DMS114 treated with DMSO at 0.1 percent for 48 hours (cell line): ENCODE measurements at regions not wholly inside any gene's neighbourhood (a gene's known extent, or its start where the extent isn't known, plus 50 kb on each side); places are given as distances from the start of the nearest gene placed in this dataset.

Source experiments
- DNase-seq: peaks from one replicate; lab custom pipeline; 2025; ENCODE audit not compliant: unreplicated experiment; lab: John Stamatoyannopoulos, UW

- no peak for DNase-seq
Measured at GRCh38 chr9:11312966-11313365, 700.2 kb upstream of the PTPRD start.

GRCh38 chr9:11318946-11319345, 706.1 kb upstream of the PTPRD start:
- DNase-seq = no peak

GRCh38 chr9:11319538-11319937, 706.7 kb upstream of the PTPRD start:
- peak; percentile 1 for DNase-seq

GRCh38 chr9:11320989-11321388, 708.2 kb upstream of the PTPRD start:
- DNase-seq = no peak

- no peak for DNase-seq
Measured at GRCh38 chr9:11323457-11323856, 710.7 kb upstream of the PTPRD start.

- DNase-seq = no peak
Measured at GRCh38 chr9:11326231-11326630, 713.4 kb upstream of the PTPRD start.

GRCh38 chr9:11328326-11328725, 715.5 kb upstream of the PTPRD start:
- DNase-seq = no peak

GRCh38 chr9:11335011-11335410, 722.2 kb upstream of the PTPRD start:
- no peak for DNase-seq

GRCh38 chr9:11338130-11338529, 725.3 kb upstream of the PTPRD start:
- DNase-seq = no peak

GRCh38 chr9:11340654-11341053, 727.9 kb upstream of the PTPRD start:
- no peak for DNase-seq

- no peak for DNase-seq
Measured at GRCh38 chr9:11347437-11347836, 734.6 kb upstream of the PTPRD start.

GRCh38 chr9:11348366-11348765, 735.6 kb upstream of the PTPRD start:
- DNase-seq = no peak

GRCh38 chr9:11349187-11349586, 736.4 kb upstream of the PTPRD start:
- DNase-seq = no peak

GRCh38 chr9:11352612-11353011, 739.8 kb upstream of the PTPRD start:
- no peak for DNase-seq

GRCh38 chr9:11356067-11356466, 743.3 kb upstream of the PTPRD start:
- no peak for DNase-seq

- no peak for DNase-seq
Measured at GRCh38 chr9:11366585-11367129, 753.9 kb upstream of the PTPRD start.

- no peak for DNase-seq
Measured at GRCh38 chr9:11374926-11375325, 762.1 kb upstream of the PTPRD start.

GRCh38 chr9:11402621-11403020, 789.8 kb upstream of the PTPRD start:
- DNase-seq = no peak

GRCh38 chr9:11414241-11414640, 801.4 kb upstream of the PTPRD start:
- no peak for DNase-seq

- DNase-seq = no peak
Measured at GRCh38 chr9:11417782-11418181, 805.0 kb upstream of the PTPRD start.

- DNase-seq = no peak
Measured at GRCh38 chr9:11431490-11431889, 818.7 kb upstream of the PTPRD start.

GRCh38 chr9:11432361-11432760, 819.6 kb upstream of the PTPRD start:
- DNase-seq = no peak

GRCh38 chr9:11443631-11444030, 830.8 kb upstream of the PTPRD start:
- no peak for DNase-seq
